Mammary epithelial cell (primary cell): ENCODE measurements at regions not wholly inside any gene's neighbourhood (a gene's known extent, or its start where the extent isn't known, plus 50 kb on each side); places are given as distances from the start of the nearest gene placed in this dataset.

Experiments used
- CTCF ChIP-seq, 2 donors: IDR thresholded peaks in 1 of 2; conservative IDR thresholded peaks in 1 of 2; 2 replicates each; pipeline ENCODE4 v1.5.1; 2011 to 2012; ENCODE audit warnings: inconsistent platforms in 2 of 2, low read length in 2 of 2, mild to moderate bottlenecking in 2 of 2, control low read depth in 1 of 2, low read depth in 1 of 2; ENCODE audit not compliant: insufficient read depth in 1 of 2; ENCODE audit errors: extremely low read depth in 1 of 2
- EZH2 ChIP-seq: IDR thresholded peaks from 2 replicates; pipeline ENCODE4 v1.6.1; 2012; ENCODE audit warnings: low read length, inconsistent platforms, borderline replicate concordance

- TF ChIP-seq CTCF (conservative IDR thresholded peaks at IDR 0.05 in 1 of 2, IDR thresholded peaks at IDR 0.05 in 1 of 2; ENCODE audit: extremely low read depth in 1 of 2, insufficient read depth in 1 of 2, low read depth in 1 of 2, low read length in 2 of 2) (no peak), EZH2 (no peak)
Measured at GRCh38 chr12:81896771-81897170, 137.6 kb upstream of the PPFIA2 start.
